GM23338 (cell line): ENCODE measurements at regions not wholly inside any gene's neighbourhood (a gene's known extent, or its start where the extent isn't known, plus 50 kb on each side); places are given as distances from the start of the nearest gene placed in this dataset.

Experiments used
- ATAC-seq: fragments of 200-7000 bp; cut with Tn5 transposase; 3 replicates; pipeline ENCODE4 v1.9.1; 2020
- DNase-seq: peaks from one replicate; pipeline ENCODE4 v3.0.0-alpha.2; 2015; ENCODE audit warnings: low spot score
- H2AFZ ChIP-seq: fragments of 200-600 bp; sonication (generic); 2 replicates; pipeline ENCODE4 v1.8.0; 2016; ENCODE audit warnings: antibody characterized with exemption, mild to moderate bottlenecking, moderate library complexity
- H3F3A ChIP-seq: fragments of 200-600 bp; sonication (generic); replicated peaks from 2 replicates; pipeline ENCODE4 v1.8.0; 2017; ENCODE audit warnings: antibody characterized with exemption, mixed run types, low read depth
- H3K27ac ChIP-seq: fragments of 200-600 bp; sonication (generic); 2 replicates; pipeline ENCODE4 v1.6.1; 2016; ENCODE audit warnings: low read depth
- H3K27me3 ChIP-seq: fragments of 200-600 bp; sonication (generic); 2 replicates; pipeline ENCODE4 v1.8.0; 2016; ENCODE audit warnings: mild to moderate bottlenecking, mixed run types, moderate library complexity; ENCODE audit not compliant: insufficient read depth
- H3K36me3 ChIP-seq: fragments of 200-600 bp; sonication (generic); 2 replicates; pipeline ENCODE4 v1.8.0; 2016; ENCODE audit warnings: mild to moderate bottlenecking; ENCODE audit not compliant: insufficient read depth
- H3K4me1 ChIP-seq: fragments of 200-600 bp; sonication (generic); 2 replicates; pipeline ENCODE4 v1.8.0; 2016; ENCODE audit warnings: mild to moderate bottlenecking, moderate library complexity; ENCODE audit not compliant: insufficient read depth
- H3K4me2 ChIP-seq: fragments of 200-600 bp; sonication (generic); 2 replicates; pipeline ENCODE4 v1.7.1; 2017; ENCODE audit warnings: mixed run types
- H3K4me3 ChIP-seq: fragments of 200-600 bp; sonication (generic); 2 replicates; pipeline ENCODE4 v1.6.1; 2016; ENCODE audit warnings: mixed run types
- H3K79me2 ChIP-seq: fragments of 200-600 bp; sonication (generic); replicated peaks from 2 replicates; pipeline ENCODE4 v1.8.0; 2017; ENCODE audit warnings: mild to moderate bottlenecking; ENCODE audit not compliant: insufficient read depth
- H3K9me2 ChIP-seq: fragments of 200-600 bp; sonication (generic); 2 replicates; pipeline ENCODE4 v1.8.0; 2017; ENCODE audit not compliant: insufficient read depth
- H4K20me1 ChIP-seq: fragments of 200-600 bp; sonication (generic); replicated peaks from 2 replicates; pipeline ENCODE4 v1.8.0; 2017; ENCODE audit warnings: mild to moderate bottlenecking; ENCODE audit not compliant: insufficient read depth
- H3K27ac Mint-ChIP-seq: 2 replicates; pipeline ENCODE4 v1.8.0; 2020; ENCODE audit warnings: inconsistent platforms, mild to moderate bottlenecking, moderate library complexity, mixed read lengths
- H3K27me3 Mint-ChIP-seq: 3 replicates; pipeline ENCODE4 v1.8.0; 2022; ENCODE audit warnings: low read depth, mild to moderate bottlenecking, moderate library complexity, mixed read lengths, inconsistent platforms; ENCODE audit not compliant: insufficient read depth, poor library complexity
- H3K36me3 Mint-ChIP-seq: 3 replicates; pipeline ENCODE4 v1.8.0; 2021; ENCODE audit warnings: low read depth, mild to moderate bottlenecking, inconsistent platforms, moderate library complexity, mixed read lengths
- H3K4me1 Mint-ChIP-seq: 3 replicates; pipeline ENCODE4 v1.8.0; 2020; ENCODE audit warnings: mild to moderate bottlenecking, inconsistent platforms, mixed read lengths
- H3K4me3 Mint-ChIP-seq: 3 replicates; pipeline ENCODE4 v1.8.0; 2021; ENCODE audit warnings: moderate library complexity, mild to moderate bottlenecking, inconsistent platforms, mixed read lengths
- H3K9me3 Mint-ChIP-seq: 3 replicates; pipeline ENCODE4 v1.8.0; 2020; ENCODE audit warnings: moderate library complexity, mild to moderate bottlenecking, inconsistent platforms, mixed read lengths
- CREB1 ChIP-seq: fragments of 250-450 bp; sonication (Bioruptor Pico); IDR thresholded peaks from 2 replicates; pipeline ENCODE4 v1.5.0; 2020; ENCODE audit warnings: low read depth, mild to moderate bottlenecking, moderate library complexity
- CTCF ChIP-seq, 2 experiments: fragments of 200-600 bp in 1 of 2; sonication (generic) in 1 of 2; conservative IDR thresholded peaks; 2 replicates each; pipeline versions ENCODE4 v1.5.1 to v1.6.1; 2016 to 2017; ENCODE audit warnings: antibody characterized with exemption in 2 of 2, low read depth in 2 of 2, mild to moderate bottlenecking in 2 of 2, moderate library complexity in 1 of 2
- EZH2 ChIP-seq: fragments of 200-600 bp; sonication (generic); IDR thresholded peaks from one replicate; pipeline ENCODE4 v1.8.0; 2017; ENCODE audit warnings: antibody characterized with exemption, mild to moderate bottlenecking, low read depth; ENCODE audit not compliant: unreplicated experiment
- EZH2phosphoT487 ChIP-seq: fragments of 200-600 bp; sonication (generic); IDR thresholded peaks from one replicate; pipeline ENCODE4 v1.8.1; 2018; ENCODE audit warnings: antibody characterized with exemption; ENCODE audit not compliant: unreplicated experiment
- JUNB ChIP-seq: IDR thresholded peaks from one replicate; pipeline ENCODE4 v1.6.1; 2016; ENCODE audit warnings: antibody characterized with exemption; ENCODE audit not compliant: unreplicated experiment
- NANOG ChIP-seq: IDR thresholded peaks from 2 replicates; pipeline ENCODE4 v1.6.1; 2016; ENCODE audit warnings: antibody characterized with exemption, borderline replicate concordance
- POLR2AphosphoS5 ChIP-seq: IDR thresholded peaks from 2 replicates; pipeline ENCODE4 v1.6.1; 2016; ENCODE audit warnings: antibody characterized with exemption, low read depth
- STAT1 ChIP-seq: IDR thresholded peaks from one replicate; pipeline ENCODE4 v1.6.1; 2016; ENCODE audit warnings: antibody characterized with exemption; ENCODE audit not compliant: unreplicated experiment
- ZNF114 ChIP-seq: fragments of 250-450 bp; sonication (Bioruptor Pico); IDR thresholded peaks from 2 replicates; pipeline ENCODE4 v1.5.0; 2020; ENCODE audit warnings: mild to moderate bottlenecking, moderate library complexity
- ZNF331 ChIP-seq: fragments of 250-450 bp; sonication (Bioruptor Pico); IDR thresholded peaks from 2 replicates; pipeline ENCODE4 v1.5.0; 2020; ENCODE audit warnings: low read depth, mild to moderate bottlenecking, moderate library complexity
- ZNF462 ChIP-seq: fragments of 250-450 bp; sonication (Bioruptor Pico); IDR thresholded peaks from 2 replicates; pipeline ENCODE4 v1.5.0; 2020; ENCODE audit warnings: mild to moderate bottlenecking, moderate library complexity
- TF ChIP-seq, protein P1 (sequence below): IDR thresholded peaks from 2 replicates; pipeline ENCODE4 v1.6.1; 2016; ENCODE audit warnings: antibody characterized with exemption
- TF ChIP-seq, protein P2 (sequence below): IDR thresholded peaks from one replicate; pipeline ENCODE4 v1.6.1; 2018; ENCODE audit warnings: antibody characterized with exemption; ENCODE audit not compliant: unreplicated experiment

- DNase-seq: no peak
- H3K9me3 Mint-ChIP-seq: no peaks in the 10 kb centered on the region
- H3K36me3 ChIP-seq: no peaks in the 10 kb centered on the region
- no peaks in the 10 kb centered on the region for H3K9me2 ChIP-seq
- H2AFZ ChIP-seq: no peak overlapping the region
- H3K4me2 ChIP-seq: no peak overlapping the region
- H3K27ac ChIP-seq: no peak overlapping the region
- no peaks in the 10 kb centered on the region for H3K79me2 ChIP-seq
- no peaks in the 10 kb centered on the region for H3K4me1 ChIP-seq
- no peaks in the 10 kb centered on the region for H3K27me3 Mint-ChIP-seq
- no peak overlapping the region for H3K27ac Mint-ChIP-seq
- no peaks in the 10 kb centered on the region for H3K36me3 Mint-ChIP-seq
- no peaks in the 10 kb centered on the region for H3K27me3 ChIP-seq
- H3F3A ChIP-seq: no peaks in the 10 kb centered on the region
- H3K4me3 ChIP-seq: no peak overlapping the region
- no peak for ATAC-seq
- H3K4me1 Mint-ChIP-seq: no peaks in the 10 kb centered on the region
- no peaks in the 10 kb centered on the region for H4K20me1 ChIP-seq
- TF ChIP-seq, protein P1, sequence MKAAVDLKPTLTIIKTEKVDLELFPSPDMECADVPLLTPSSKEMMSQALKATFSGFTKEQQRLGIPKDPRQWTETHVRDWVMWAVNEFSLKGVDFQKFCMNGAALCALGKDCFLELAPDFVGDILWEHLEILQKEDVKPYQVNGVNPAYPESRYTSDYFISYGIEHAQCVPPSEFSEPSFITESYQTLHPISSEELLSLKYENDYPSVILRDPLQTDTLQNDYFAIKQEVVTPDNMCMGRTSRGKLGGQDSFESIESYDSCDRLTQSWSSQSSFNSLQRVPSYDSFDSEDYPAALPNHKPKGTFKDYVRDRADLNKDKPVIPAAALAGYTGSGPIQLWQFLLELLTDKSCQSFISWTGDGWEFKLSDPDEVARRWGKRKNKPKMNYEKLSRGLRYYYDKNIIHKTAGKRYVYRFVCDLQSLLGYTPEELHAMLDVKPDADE: no peak
- TF ChIP-seq CTCF (conservative IDR thresholded peaks at IDR 0.05; ENCODE audit: low read depth in 2 of 2) (no peak), EZH2 (no peak), ZNF114 (CRISPR knock-in tag) (no peak), NANOG (no peak), POLR2AphosphoS5 (no peak), JUNB (no peak), EZH2phosphoT487 (no peak), ZNF331 (no peak), STAT1 (no peak), CREB1 (CRISPR knock-in tag) (no peak), ZNF462 (no peak)
- TF ChIP-seq, protein P2, sequence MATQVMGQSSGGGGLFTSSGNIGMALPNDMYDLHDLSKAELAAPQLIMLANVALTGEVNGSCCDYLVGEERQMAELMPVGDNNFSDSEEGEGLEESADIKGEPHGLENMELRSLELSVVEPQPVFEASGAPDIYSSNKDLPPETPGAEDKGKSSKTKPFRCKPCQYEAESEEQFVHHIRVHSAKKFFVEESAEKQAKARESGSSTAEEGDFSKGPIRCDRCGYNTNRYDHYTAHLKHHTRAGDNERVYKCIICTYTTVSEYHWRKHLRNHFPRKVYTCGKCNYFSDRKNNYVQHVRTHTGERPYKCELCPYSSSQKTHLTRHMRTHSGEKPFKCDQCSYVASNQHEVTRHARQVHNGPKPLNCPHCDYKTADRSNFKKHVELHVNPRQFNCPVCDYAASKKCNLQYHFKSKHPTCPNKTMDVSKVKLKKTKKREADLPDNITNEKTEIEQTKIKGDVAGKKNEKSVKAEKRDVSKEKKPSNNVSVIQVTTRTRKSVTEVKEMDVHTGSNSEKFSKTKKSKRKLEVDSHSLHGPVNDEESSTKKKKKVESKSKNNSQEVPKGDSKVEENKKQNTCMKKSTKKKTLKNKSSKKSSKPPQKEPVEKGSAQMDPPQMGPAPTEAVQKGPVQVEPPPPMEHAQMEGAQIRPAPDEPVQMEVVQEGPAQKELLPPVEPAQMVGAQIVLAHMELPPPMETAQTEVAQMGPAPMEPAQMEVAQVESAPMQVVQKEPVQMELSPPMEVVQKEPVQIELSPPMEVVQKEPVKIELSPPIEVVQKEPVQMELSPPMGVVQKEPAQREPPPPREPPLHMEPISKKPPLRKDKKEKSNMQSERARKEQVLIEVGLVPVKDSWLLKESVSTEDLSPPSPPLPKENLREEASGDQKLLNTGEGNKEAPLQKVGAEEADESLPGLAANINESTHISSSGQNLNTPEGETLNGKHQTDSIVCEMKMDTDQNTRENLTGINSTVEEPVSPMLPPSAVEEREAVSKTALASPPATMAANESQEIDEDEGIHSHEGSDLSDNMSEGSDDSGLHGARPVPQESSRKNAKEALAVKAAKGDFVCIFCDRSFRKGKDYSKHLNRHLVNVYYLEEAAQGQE: no peak
- H3K4me3 Mint-ChIP-seq: no peak overlapping the region
Observed at GRCh38 chr9:31590091-31590490, 794.4 kb upstream of the ACO1 start.
